ENCODE measurements at regions not wholly inside any gene's neighbourhood (a gene's known extent, or its start where the extent isn't known, plus 50 kb on each side); places are given as distances from the start of the nearest gene placed in this dataset.

DNA sequence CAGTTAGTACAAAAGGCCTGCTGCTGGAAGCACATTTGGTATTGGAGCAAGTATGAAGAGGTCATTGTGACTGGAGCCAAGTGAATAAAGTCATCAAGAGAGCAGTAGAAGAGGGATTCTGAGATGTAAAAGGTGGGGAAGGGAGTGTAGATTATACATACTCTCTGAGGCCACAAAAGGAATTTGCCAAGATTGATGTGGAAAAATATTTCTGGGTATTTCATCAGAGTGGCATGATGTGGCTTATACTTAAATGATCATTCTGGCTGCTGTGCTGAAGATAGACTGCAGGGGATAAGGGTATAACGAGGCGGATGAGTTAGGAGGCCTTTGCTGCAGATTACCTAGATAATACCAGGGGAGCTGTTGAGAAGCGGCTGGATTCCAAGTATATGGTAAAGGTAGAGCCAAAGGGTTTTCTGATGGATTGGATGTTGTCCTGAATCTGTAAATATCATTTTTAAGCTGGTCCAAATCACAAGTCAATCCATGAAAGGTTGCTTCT, 231.8 kb upstream of the AGA start:
- no peak overlapping the region for H3K27ac ChIP-seq
- 81 to 87% methylated on average over 3 of the region's 3 CpGs for WGBS, 2 donors
- no peaks in the 10 kb centered on the region for H3K36me3 ChIP-seq
- no peaks in the 10 kb centered on the region for H3K27me3 ChIP-seq
- H3K4me3 ChIP-seq (replicated peaks in 1 of 3) = no peak overlapping the region
- H3K4me1 ChIP-seq = no peaks in the 10 kb centered on the region
- TF ChIP-seq, protein P1, sequence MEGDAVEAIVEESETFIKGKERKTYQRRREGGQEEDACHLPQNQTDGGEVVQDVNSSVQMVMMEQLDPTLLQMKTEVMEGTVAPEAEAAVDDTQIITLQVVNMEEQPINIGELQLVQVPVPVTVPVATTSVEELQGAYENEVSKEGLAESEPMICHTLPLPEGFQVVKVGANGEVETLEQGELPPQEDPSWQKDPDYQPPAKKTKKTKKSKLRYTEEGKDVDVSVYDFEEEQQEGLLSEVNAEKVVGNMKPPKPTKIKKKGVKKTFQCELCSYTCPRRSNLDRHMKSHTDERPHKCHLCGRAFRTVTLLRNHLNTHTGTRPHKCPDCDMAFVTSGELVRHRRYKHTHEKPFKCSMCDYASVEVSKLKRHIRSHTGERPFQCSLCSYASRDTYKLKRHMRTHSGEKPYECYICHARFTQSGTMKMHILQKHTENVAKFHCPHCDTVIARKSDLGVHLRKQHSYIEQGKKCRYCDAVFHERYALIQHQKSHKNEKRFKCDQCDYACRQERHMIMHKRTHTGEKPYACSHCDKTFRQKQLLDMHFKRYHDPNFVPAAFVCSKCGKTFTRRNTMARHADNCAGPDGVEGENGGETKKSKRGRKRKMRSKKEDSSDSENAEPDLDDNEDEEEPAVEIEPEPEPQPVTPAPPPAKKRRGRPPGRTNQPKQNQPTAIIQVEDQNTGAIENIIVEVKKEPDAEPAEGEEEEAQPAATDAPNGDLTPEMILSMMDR (IDR thresholded peaks at IDR 0.05) = no peak
- no peak for TF ChIP-seq POLR2A (IDR thresholded peaks at IDR 0.05)
- intact Hi-C loops (cut with DNase I) = no loop called here
- DNase-seq = no peak
- no peaks in the 10 kb centered on the region for H3K9me3 ChIP-seq

DNA sequence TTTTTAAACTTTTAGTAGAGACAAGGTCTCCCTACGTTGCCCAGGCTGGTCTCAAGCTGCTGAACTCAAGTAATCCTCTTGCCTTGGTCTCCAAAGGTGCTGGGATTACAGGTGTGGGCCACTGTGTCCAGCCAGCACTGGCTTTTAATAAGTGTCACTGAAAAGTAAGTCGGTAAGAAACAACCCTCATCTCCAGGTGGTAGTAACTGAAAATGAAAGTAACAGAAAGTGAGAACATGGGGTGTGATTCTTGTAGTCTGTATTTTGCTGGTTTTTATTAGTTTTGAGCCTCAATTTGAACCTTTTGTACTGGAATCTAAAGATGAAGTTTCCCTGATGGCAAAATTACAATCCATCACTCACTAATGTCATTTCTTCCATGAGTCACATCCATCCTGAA, 238.1 kb upstream of the AGA start:
- intact Hi-C loops (cut with DNase I) = no loop called here
- no peaks in the 10 kb centered on the region for H3K36me3 ChIP-seq
- TF ChIP-seq, protein P1 (IDR thresholded peaks at IDR 0.05) = no peak
- no peak for TF ChIP-seq POLR2A (IDR thresholded peaks at IDR 0.05)
- DNase-seq = no peak
- no peaks in the 10 kb centered on the region for H3K9me3 ChIP-seq
- no peaks in the 10 kb centered on the region for H3K27me3 ChIP-seq
- H3K4me1 ChIP-seq = no peaks in the 10 kb centered on the region
- no peak overlapping the region for H3K4me3 ChIP-seq (replicated peaks in 1 of 3)
- no peak overlapping the region for H3K27ac ChIP-seq
- WGBS, 2 donors = 66 to 80% methylated on average over 2 of the region's 2 CpGs

DNA sequence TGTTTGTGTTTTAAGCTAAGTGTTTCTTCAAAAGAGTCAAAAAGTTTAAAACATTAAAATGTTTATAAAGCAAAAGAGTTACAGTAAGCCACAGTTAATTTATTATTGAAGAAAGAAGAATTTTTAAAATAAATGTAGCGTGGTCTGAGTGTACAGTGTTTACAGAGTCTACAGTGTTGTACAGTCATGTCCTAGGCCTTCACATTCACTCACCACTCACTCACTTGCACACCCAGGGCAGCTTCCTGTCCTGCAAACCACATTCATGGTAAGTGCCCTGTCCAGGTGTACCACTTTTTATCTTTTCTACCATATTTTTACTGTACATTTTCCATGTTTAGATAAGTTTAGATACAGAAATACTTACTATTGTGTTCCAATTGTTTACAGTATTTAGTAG, 239.7 kb upstream of the AGA start:
- intact Hi-C loops (cut with DNase I) = no loop called here

DNA sequence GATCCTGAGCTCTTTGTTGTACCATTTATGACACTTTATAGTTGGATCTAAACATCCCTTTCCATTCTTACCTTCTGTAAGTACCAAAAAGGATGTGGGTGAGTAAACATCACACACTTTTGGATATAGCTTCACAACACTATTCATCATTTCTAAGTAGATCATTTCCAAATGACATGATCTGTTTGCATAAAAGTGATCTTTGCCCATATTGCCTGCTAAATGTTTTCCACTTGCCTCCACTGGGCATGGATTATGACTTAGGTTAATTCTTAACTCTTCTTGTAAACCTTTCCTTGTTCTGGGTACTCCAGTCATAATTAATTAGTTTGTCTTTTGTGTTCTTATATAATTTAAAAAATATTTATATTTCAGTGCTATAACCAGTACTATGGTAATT, 244.9 kb upstream of the AGA start:
- DNase-seq = no peak
- intact Hi-C loops (cut with DNase I) = no loop called here
- Histone ChIP-seq H3K27me3 (no peaks in the 10 kb centered on the region), H3K36me3 (no peaks in the 10 kb centered on the region), H3K9me3 (no peaks in the 10 kb centered on the region), H3K4me3 (replicated peaks in 1 of 3) (no peak overlapping the region), H3K27ac (no peak overlapping the region), H3K4me1 (no peaks in the 10 kb centered on the region)
- no peak for TF ChIP-seq POLR2A (IDR thresholded peaks at IDR 0.05)
- TF ChIP-seq, protein P1 (IDR thresholded peaks at IDR 0.05) = no peak

More for the DNA sequence above, 239.7 kb upstream of the AGA start:
- Histone ChIP-seq H3K27ac (no peak overlapping the region), H3K4me1 (no peaks in the 10 kb centered on the region), H3K27me3 (no peaks in the 10 kb centered on the region), H3K9me3 (no peaks in the 10 kb centered on the region), H3K36me3 (no peaks in the 10 kb centered on the region), H3K4me3 (replicated peaks in 1 of 3) (no peak overlapping the region)
- TF ChIP-seq, protein P1 (IDR thresholded peaks at IDR 0.05) = no peak
- TF ChIP-seq POLR2A (IDR thresholded peaks at IDR 0.05) = no peak
- no peak for DNase-seq
- 90 to 98% methylated on average over 1 of the region's 1 CpG for WGBS, 2 donors

DNA sequence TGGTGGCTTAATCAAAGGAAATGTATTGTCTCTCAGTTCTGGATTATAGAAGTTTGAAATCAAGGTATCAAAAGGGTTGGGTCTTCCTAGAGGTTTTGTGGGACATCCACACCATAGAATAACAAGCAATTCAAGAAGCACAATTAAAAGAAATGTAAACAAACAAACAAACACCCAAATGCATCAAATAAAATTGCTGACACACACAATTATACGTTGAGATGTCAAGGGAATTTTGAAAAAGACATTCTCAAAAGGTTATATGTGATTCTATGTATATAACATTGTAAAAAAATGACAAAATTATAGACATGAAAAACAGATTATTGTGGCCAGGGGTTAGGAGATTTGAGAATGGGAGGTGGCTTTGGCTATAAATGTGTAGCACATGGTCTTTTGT, 250.7 kb upstream of the AGA start:
- TF ChIP-seq, protein P1 (IDR thresholded peaks at IDR 0.05) = no peak
- no peak for TF ChIP-seq POLR2A (IDR thresholded peaks at IDR 0.05)
- WGBS, 2 donors = 73 to 80% methylated on average over 1 of the region's 1 CpG
- no peaks in the 10 kb centered on the region for H3K36me3 ChIP-seq
- no peaks in the 10 kb centered on the region for H3K4me1 ChIP-seq
- intact Hi-C loops (cut with DNase I) = no loop called here
- H3K4me3 ChIP-seq (replicated peaks in 1 of 3) = no peak overlapping the region
- H3K9me3 ChIP-seq = no peaks in the 10 kb centered on the region
- H3K27ac ChIP-seq = no peak overlapping the region
- no peaks in the 10 kb centered on the region for H3K27me3 ChIP-seq
- DNase-seq = no peak
